Endothelial cell of umbilical vein (primary cell): ENCODE measurements at regions not wholly inside any gene's neighbourhood (a gene's known extent, or its start where the extent isn't known, plus 50 kb on each side); places are given as distances from the start of the nearest gene placed in this dataset.

Source experiments
- BruUV-seq: library from RNA; stranded (reverse); fragments of 400-500 nt; replicated peaks from 2 replicates; lab custom pipeline; 2021; lab: Mats Ljungman, UMichigan
- CTCF ChIA-PET: fragments of 300-600, 350-600 bp; sonication (Branson Sonifier 250); formaldehyde crosslinking; loops from one replicate; lab custom pipeline; 2021; ENCODE audit warnings: antibody characterized with exemption, inconsistent platforms; lab: Charles Lee
- POLR2A ChIA-PET: fragments of 300-600, 350-600 bp; sonication (Branson Sonifier 250); formaldehyde crosslinking; loops from one replicate; lab custom pipeline; 2021; ENCODE audit warnings: antibody characterized with exemption, inconsistent platforms; lab: Charles Lee
- DNase-seq: peaks from one replicate; pipeline ENCODE4 v3.0.0-alpha.2; 2011; ENCODE audit warnings: low read depth, low spot score
- FAIRE-seq: peaks from 2 replicates; lab custom pipeline; 2011; peaks lifted over from hg19 to GRCh38; lab: Jason Lieb, UNC
- H2AFZ ChIP-seq: 2 replicates; pipeline ENCODE4 v1.6.0; 2012; ENCODE audit warnings: low read depth, low read length, control low read depth, inconsistent platforms
- H3K27ac ChIP-seq: 2 replicates; pipeline ENCODE4 v1.5.1; 2011; ENCODE audit warnings: low read depth, mild to moderate bottlenecking, control low read depth, low read length, moderate library complexity; ENCODE audit not compliant: insufficient read depth
- H3K27me3 ChIP-seq, 2 experiments: 2 replicates each; pipeline versions ENCODE4 v1.6.0 to v1.6.1; 2011; ENCODE audit warnings: low read length in 2 of 2, mixed read lengths in 1 of 2; ENCODE audit not compliant: control insufficient read depth in 2 of 2, insufficient read depth in 2 of 2
- H3K36me3 ChIP-seq, 2 experiments: 2 replicates in 1 of 2; 3 replicates in 1 of 2; pipeline ENCODE4 v1.5.1; 2011; ENCODE audit warnings: low read length in 2 of 2, mild to moderate bottlenecking in 1 of 2, moderate library complexity in 1 of 2; ENCODE audit not compliant: control insufficient read depth in 2 of 2, insufficient read depth in 2 of 2; ENCODE audit errors: extremely low read depth in 1 of 2
- H3K4me1 ChIP-seq: 3 replicates; pipeline ENCODE4 v1.5.1; 2011; ENCODE audit warnings: mild to moderate bottlenecking, low read length; ENCODE audit not compliant: control insufficient read depth, insufficient read depth; ENCODE audit errors: extremely low read depth
- H3K4me2 ChIP-seq: 2 replicates; pipeline ENCODE4 v1.6.1; 2011; ENCODE audit warnings: low read length, control low read depth, mixed read lengths; ENCODE audit not compliant: insufficient read depth
- H3K4me3 ChIP-seq, 3 experiments: fragments of 200-600 bp in 1 of 3; sonication (generic), shearing (Covaris generic) in 1 of 3; replicated peaks in 1 of 3; 2 replicates each; pipeline ENCODE4 v1.5.1; 2011 to 2016; ENCODE audit warnings: control low read depth in 3 of 3, low read length in 3 of 3, mild to moderate bottlenecking in 2 of 3, inconsistent platforms in 1 of 3, low read depth in 1 of 3, moderate library complexity in 1 of 3; ENCODE audit not compliant: insufficient read depth in 1 of 3
- H3K79me2 ChIP-seq: 2 replicates; pipeline ENCODE4 v1.6.0; 2012; ENCODE audit warnings: low read length, inconsistent platforms; ENCODE audit not compliant: control insufficient read depth, insufficient read depth
- H3K9ac ChIP-seq: replicated peaks from 2 replicates; pipeline ENCODE3; 2011; ENCODE audit warnings: low read length, control low read depth; ENCODE audit not compliant: insufficient read depth; ENCODE audit errors: extremely low read depth
- H3K9me1 ChIP-seq: replicated peaks from 3 replicates; pipeline ENCODE4 v1.6.0; 2011; ENCODE audit warnings: mild to moderate bottlenecking, low read length; ENCODE audit not compliant: control insufficient read depth, insufficient read depth; ENCODE audit errors: extremely low read depth
- H3K9me3 ChIP-seq: replicated peaks from 2 replicates; pipeline ENCODE4 v1.5.1; 2012; ENCODE audit warnings: low read length, inconsistent platforms; ENCODE audit not compliant: control insufficient read depth, insufficient read depth
- H4K20me1 ChIP-seq: replicated peaks from 2 replicates; pipeline ENCODE3; 2011; ENCODE audit warnings: mild to moderate bottlenecking, low read length; ENCODE audit not compliant: control insufficient read depth, insufficient read depth; ENCODE audit errors: extremely low read depth
- EZH2 ChIP-seq: IDR thresholded peaks from 2 replicates; pipeline ENCODE4 v1.6.1; 2012; ENCODE audit warnings: borderline replicate concordance, low read depth, mild to moderate bottlenecking, moderate library complexity, low read length, inconsistent platforms; ENCODE audit not compliant: severe bottlenecking
- FOS ChIP-seq: IDR thresholded peaks from 2 replicates; pipeline ENCODE4 v1.6.1; 2011; ENCODE audit warnings: mild to moderate bottlenecking, low read length, moderate library complexity, borderline replicate concordance; ENCODE audit not compliant: insufficient read depth
- GATA2 ChIP-seq: IDR thresholded peaks from 2 replicates; pipeline ENCODE4 v1.7.0; 2011; ENCODE audit warnings: low read depth, mild to moderate bottlenecking, moderate library complexity, mixed read lengths, low read length; ENCODE audit not compliant: insufficient read length, insufficient read depth
- JUN ChIP-seq: IDR thresholded peaks from 2 replicates; pipeline ENCODE4 v1.6.1; 2011; ENCODE audit warnings: borderline replicate concordance, low read depth; ENCODE audit not compliant: insufficient read length, insufficient read depth
- MAX ChIP-seq: IDR thresholded peaks from 2 replicates; pipeline ENCODE4 v1.6.1; 2011; ENCODE audit not compliant: insufficient read depth, insufficient read length
- MYC ChIP-seq: IDR thresholded peaks from one replicate; pipeline ENCODE4 v1.6.1; 2011; ENCODE audit warnings: mild to moderate bottlenecking, low read depth, low read length
- POLR2A ChIP-seq: IDR thresholded peaks from 2 replicates; pipeline ENCODE4 v1.6.1; 2012; ENCODE audit warnings: low read depth, mild to moderate bottlenecking, control low read depth, low read length
- POLR2AphosphoS5 ChIP-seq: IDR thresholded peaks from 2 replicates; pipeline ENCODE4 v1.6.1; 2012; ENCODE audit warnings: low read depth, mild to moderate bottlenecking, control low read depth, low read length, moderate library complexity; ENCODE audit not compliant: insufficient read depth
- dilution Hi-C: fragments of 300-500 bp; cut with MboI; formaldehyde crosslinking; loops from one replicate; pipeline ENCODE4 v1.15.0; 2019; ENCODE audit warnings: low sequenced_read_pairs; ENCODE audit not compliant: extremely low pct_ligation_motif_present
- intact Hi-C: fragments of 100-400 bp; cut with micrococcal nuclease; formaldehyde crosslinking; loops from one replicate; pipeline ENCODE4 v1.10.0; 2022
- TF ChIP-seq, protein P1 (sequence below), 2 donors: IDR thresholded peaks; 1 replicate in 1 of 2; 2 replicates in 1 of 2; pipeline ENCODE4 v1.5.1; 2011; ENCODE audit warnings: low read length in 2 of 2, mild to moderate bottlenecking in 2 of 2, moderate library complexity in 2 of 2, control low read depth in 1 of 2, inconsistent platforms in 1 of 2, low read depth in 1 of 2; ENCODE audit not compliant: insufficient read depth in 1 of 2; ENCODE audit errors: extremely low read depth in 1 of 2

- Histone ChIP-seq H3K27ac (no peak overlapping the region), H3K9me1 (no peaks in the 10 kb centered on the region), H3K79me2 (no peaks in the 10 kb centered on the region), H2AFZ (no peak overlapping the region), H3K4me1 (no peaks in the 10 kb centered on the region), H3K9ac (no peak overlapping the region), H3K36me3 (no peaks in the 10 kb centered on the region), H3K4me3 (no peak overlapping the region), H3K9me3 (no peaks in the 10 kb centered on the region), H3K4me2 (no peak overlapping the region), H4K20me1 (no peaks in the 10 kb centered on the region), H3K27me3 (no peaks in the 10 kb centered on the region)
- no peak for DNase-seq
- dilution Hi-C loops = no loop called here
- POLR2A ChIA-PET = no interaction called here
- intact Hi-C loops = no loop called here
- FAIRE-seq = no peak
- TF ChIP-seq MYC (no peak), EZH2 (no peak), FOS (no peak), POLR2A (no peak), POLR2AphosphoS5 (no peak), GATA2 (no peak), MAX (no peak), JUN (no peak)
- TF ChIP-seq, protein P1, sequence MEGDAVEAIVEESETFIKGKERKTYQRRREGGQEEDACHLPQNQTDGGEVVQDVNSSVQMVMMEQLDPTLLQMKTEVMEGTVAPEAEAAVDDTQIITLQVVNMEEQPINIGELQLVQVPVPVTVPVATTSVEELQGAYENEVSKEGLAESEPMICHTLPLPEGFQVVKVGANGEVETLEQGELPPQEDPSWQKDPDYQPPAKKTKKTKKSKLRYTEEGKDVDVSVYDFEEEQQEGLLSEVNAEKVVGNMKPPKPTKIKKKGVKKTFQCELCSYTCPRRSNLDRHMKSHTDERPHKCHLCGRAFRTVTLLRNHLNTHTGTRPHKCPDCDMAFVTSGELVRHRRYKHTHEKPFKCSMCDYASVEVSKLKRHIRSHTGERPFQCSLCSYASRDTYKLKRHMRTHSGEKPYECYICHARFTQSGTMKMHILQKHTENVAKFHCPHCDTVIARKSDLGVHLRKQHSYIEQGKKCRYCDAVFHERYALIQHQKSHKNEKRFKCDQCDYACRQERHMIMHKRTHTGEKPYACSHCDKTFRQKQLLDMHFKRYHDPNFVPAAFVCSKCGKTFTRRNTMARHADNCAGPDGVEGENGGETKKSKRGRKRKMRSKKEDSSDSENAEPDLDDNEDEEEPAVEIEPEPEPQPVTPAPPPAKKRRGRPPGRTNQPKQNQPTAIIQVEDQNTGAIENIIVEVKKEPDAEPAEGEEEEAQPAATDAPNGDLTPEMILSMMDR (IDR thresholded peaks at IDR 0.05; ENCODE audit: extremely low read depth in 1 of 2, insufficient read depth in 1 of 2, low read depth in 1 of 2, low read length in 2 of 2) = no peak
- CTCF ChIA-PET = no interaction called here
- BruUV-seq = no TSS peak
These were observed 543.0 kb upstream of the TNP1 start for GRCh38 chr2:217402761-217403383.
